ENCODE measurements at regions not wholly inside any gene's neighbourhood (a gene's known extent, or its start where the extent isn't known, plus 50 kb on each side); places are given as distances from the start of the nearest gene placed in this dataset.

DNA sequence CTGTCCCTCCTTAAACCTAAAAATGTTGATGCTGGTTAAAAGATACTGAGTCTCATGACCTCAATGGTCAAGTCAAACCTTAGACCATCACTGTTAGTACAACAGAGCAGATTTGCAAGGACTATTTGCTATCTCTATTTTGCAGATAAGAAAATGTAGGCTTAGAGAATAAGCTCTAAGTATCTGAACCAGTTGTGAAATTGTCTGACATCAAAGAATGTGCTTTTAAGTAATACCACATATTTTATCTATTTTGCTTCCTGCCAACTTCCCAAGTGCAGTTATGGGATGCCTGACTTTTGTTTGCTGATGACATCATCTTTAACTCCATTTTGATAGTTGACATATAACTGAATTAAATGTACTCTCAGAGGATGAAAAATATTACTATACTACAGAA, 83.6 kb upstream of the TMEM106B start:
- DNase-seq (ENCODE audit: low read depth): no peak
- no peak overlapping the region for H3K4me3 ChIP-seq (ENCODE audit: low read depth, low read length)
- TF ChIP-seq, protein P1, sequence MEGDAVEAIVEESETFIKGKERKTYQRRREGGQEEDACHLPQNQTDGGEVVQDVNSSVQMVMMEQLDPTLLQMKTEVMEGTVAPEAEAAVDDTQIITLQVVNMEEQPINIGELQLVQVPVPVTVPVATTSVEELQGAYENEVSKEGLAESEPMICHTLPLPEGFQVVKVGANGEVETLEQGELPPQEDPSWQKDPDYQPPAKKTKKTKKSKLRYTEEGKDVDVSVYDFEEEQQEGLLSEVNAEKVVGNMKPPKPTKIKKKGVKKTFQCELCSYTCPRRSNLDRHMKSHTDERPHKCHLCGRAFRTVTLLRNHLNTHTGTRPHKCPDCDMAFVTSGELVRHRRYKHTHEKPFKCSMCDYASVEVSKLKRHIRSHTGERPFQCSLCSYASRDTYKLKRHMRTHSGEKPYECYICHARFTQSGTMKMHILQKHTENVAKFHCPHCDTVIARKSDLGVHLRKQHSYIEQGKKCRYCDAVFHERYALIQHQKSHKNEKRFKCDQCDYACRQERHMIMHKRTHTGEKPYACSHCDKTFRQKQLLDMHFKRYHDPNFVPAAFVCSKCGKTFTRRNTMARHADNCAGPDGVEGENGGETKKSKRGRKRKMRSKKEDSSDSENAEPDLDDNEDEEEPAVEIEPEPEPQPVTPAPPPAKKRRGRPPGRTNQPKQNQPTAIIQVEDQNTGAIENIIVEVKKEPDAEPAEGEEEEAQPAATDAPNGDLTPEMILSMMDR (conservative IDR thresholded peaks at IDR 0.05; ENCODE audit: low read depth, low read length): no peak

DNA sequence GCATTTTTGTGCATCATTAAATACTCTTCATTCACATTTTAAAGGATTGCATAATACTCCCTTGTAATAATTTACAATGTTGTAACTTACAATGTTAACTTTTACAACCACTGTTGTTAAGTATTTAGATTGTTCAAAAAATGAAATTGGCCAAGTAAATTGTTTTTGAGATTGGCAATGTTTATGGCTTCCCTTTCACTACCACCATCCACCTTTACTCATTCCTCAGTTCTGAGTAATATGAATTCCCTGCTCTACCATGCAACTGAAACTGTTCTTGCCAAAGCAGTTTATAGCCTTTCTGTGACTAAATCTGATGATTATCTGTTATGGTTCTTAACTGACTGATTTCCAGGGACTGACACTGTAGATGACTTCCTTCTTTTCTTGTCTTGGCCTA, 80.5 kb upstream of the TMEM106B start:
- DNase-seq (ENCODE audit: low read depth): peak; percentile 52
- TF ChIP-seq, protein P1 (conservative IDR thresholded peaks at IDR 0.05; ENCODE audit: low read depth, low read length): no peak
- no peak overlapping the region for H3K4me3 ChIP-seq (ENCODE audit: low read depth, low read length)

DNA sequence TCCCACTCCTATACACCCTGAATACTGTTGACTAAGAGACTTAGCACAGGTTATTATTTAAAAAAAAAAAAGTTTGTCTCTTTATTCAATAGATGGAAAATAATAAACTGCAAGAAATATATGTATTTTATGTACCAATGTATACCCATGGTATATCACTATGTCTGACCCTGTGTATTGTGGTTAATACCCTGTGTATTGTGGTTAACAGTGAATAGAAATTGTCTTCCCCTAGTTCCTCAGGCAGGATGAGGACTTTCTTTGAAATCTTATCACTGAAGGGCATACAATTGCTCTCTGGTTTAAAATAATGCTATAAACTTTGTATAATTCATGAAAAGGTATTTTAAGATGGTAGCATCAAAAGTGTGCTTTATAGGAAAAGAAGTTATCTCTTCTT, 80.0 kb upstream of the TMEM106B start:
- no peak for DNase-seq (ENCODE audit: low read depth)
- TF ChIP-seq, protein P1 (conservative IDR thresholded peaks at IDR 0.05; ENCODE audit: low read depth, low read length): no peak
- no peak overlapping the region for H3K4me3 ChIP-seq (ENCODE audit: low read depth, low read length)

- TF ChIP-seq, protein P1 (conservative IDR thresholded peaks at IDR 0.05; ENCODE audit: low read depth, low read length): no peak
- no peak for DNase-seq (ENCODE audit: low read depth)
- no peak overlapping the region for H3K4me3 ChIP-seq (ENCODE audit: low read depth, low read length)
These were observed 77.2 kb upstream of the TMEM106B start for GRCh38 chr7:12133865-12134264.

- no peak overlapping the region for H3K4me3 ChIP-seq (ENCODE audit: low read depth, low read length)
- TF ChIP-seq, protein P1 (conservative IDR thresholded peaks at IDR 0.05; ENCODE audit: low read depth, low read length): no peak
- no peak for DNase-seq (ENCODE audit: low read depth)
These were observed 74.6 kb upstream of the TMEM106B start for GRCh38 chr7:12136523-12136922.

- DNase-seq (ENCODE audit: low read depth): no peak
- H3K4me3 ChIP-seq (ENCODE audit: low read depth, low read length): no peak overlapping the region
- TF ChIP-seq, protein P1 (conservative IDR thresholded peaks at IDR 0.05; ENCODE audit: low read depth, low read length): no peak
These were observed 73.8 kb upstream of the TMEM106B start for GRCh38 chr7:12137283-12137682.

DNA sequence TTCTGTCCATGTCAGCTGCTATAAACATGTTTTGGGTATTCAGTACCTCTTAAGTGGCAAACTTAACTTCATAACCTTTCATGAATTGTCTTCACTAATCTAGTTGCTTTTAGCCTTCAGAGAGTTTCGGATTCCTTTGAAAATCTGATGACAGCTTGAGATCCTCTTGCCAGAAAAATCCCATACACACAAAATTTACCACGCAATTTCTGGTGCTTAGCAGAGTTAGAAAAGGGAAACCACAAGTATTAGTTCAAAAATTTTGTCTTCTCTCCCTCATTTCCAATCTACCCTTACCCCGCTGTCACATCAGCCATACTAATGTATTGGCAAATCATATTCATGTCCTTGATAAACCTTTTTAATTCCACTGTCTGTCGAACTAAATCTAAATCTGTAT, 72.7 kb upstream of the TMEM106B start:
- DNase-seq (ENCODE audit: low read depth): no peak
- no peak overlapping the region for H3K4me3 ChIP-seq (ENCODE audit: low read depth, low read length)
- TF ChIP-seq, protein P1 (conservative IDR thresholded peaks at IDR 0.05; ENCODE audit: low read depth, low read length): no peak

Measured in epithelial cell of proximal tubule (primary cell).